GM12878 (cell line): ENCODE measurements at regions not wholly inside any gene's neighbourhood (a gene's known extent, or its start where the extent isn't known, plus 50 kb on each side); places are given as distances from the start of the nearest gene placed in this dataset.
"Not testable (repeated sequence)": the region's sequence is repeated elsewhere in the genome, so short reads cannot be mapped to it uniquely, and the experiment has no call there.

Source experiments
- EGR1 ChIP-seq, 2 experiments: IDR thresholded peaks; 1 replicate in 1 of 2; 2 replicates in 1 of 2; pipeline ENCODE4 v1.6.1; 2011 to 2012; ENCODE audit warnings: low read depth in 2 of 2, low read length in 2 of 2, borderline replicate concordance in 1 of 2, mild to moderate bottlenecking in 1 of 2, moderate library complexity in 1 of 2
- NFYB ChIP-seq: IDR thresholded peaks from 2 replicates; pipeline ENCODE4 v1.6.1; 2011; ENCODE audit warnings: low read depth, mild to moderate bottlenecking, low read length, improper control_type of control experiment, moderate library complexity; ENCODE audit not compliant: insufficient read depth
- RAD51 ChIP-seq: fragments of 450-650 bp; IDR thresholded peaks from 2 replicates; pipeline ENCODE4 v1.6.1; 2016; ENCODE audit warnings: moderate library complexity, mild to moderate bottlenecking, inconsistent platforms
- SP1 ChIP-seq: IDR thresholded peaks from one replicate; pipeline ENCODE4 v1.6.1; 2011; ENCODE audit warnings: low read depth, low read length
- TF ChIP-seq, protein P1 (sequence below), 3 experiments: IDR thresholded peaks in 2 of 3; conservative IDR thresholded peaks in 1 of 3; 2 replicates each; pipeline ENCODE4 v1.5.1; 2011; ENCODE audit warnings: low read depth in 3 of 3, low read length in 3 of 3, mild to moderate bottlenecking in 3 of 3, control low read depth in 2 of 3, moderate library complexity in 2 of 3, inconsistent platforms in 1 of 3, mixed read lengths in 1 of 3; ENCODE audit not compliant: control insufficient read depth in 2 of 3, insufficient read depth in 1 of 3; ENCODE audit errors: extremely low read depth in 1 of 3

DNA sequence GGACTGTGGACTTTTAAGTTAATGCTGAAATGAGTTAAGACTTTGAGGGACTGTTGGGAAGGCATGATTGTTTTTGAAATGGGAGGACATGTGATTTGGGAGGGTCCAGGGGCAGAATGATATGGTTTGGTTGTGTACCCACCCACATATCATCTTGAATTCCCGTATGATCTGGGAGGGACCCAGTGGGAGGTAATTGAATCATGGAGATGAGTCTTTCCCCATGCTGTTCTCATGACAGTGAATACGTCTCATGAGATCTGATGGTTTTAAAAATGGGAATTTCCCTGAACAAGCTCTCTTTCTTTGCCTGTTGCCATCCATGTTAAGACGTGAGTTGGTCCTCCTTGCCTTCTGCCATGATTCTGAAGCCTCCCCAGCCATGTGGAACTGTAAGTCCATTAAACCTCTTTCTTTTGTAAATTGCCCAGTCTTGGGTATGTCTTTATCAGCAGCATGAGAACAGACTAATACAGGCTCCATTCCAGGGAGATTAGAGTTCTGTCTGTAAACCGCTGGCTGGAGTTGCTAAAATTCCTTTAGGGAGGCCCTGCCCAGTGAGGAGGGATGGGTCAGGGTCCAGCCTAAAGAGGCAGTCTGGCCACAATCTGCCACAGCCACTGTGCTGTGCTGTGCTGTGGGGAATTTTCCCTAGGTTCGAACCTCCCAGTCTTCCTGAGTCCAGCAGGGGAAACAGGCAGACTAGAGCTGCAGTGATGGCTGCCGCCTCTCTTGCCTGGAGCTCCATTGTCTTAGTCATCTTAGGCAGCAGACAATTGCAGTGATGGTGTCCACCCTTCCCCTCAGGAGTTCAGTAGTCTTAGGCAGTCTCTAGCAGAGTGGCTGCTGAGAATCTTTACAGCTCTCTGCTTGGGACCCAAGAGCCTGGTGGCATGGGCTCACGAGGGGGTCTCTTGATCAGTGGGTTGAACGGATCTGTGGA is 94.1 kb upstream of the PMCH start:
- not testable (repeated sequence) for TF ChIP-seq SP1; EGR1 (IDR thresholded peaks at IDR 0.05; ENCODE audit: borderline replicate concordance in 1 of 2, low read depth in 2 of 2, low read length in 2 of 2); NFYB; RAD51
- TF ChIP-seq, protein P1, sequence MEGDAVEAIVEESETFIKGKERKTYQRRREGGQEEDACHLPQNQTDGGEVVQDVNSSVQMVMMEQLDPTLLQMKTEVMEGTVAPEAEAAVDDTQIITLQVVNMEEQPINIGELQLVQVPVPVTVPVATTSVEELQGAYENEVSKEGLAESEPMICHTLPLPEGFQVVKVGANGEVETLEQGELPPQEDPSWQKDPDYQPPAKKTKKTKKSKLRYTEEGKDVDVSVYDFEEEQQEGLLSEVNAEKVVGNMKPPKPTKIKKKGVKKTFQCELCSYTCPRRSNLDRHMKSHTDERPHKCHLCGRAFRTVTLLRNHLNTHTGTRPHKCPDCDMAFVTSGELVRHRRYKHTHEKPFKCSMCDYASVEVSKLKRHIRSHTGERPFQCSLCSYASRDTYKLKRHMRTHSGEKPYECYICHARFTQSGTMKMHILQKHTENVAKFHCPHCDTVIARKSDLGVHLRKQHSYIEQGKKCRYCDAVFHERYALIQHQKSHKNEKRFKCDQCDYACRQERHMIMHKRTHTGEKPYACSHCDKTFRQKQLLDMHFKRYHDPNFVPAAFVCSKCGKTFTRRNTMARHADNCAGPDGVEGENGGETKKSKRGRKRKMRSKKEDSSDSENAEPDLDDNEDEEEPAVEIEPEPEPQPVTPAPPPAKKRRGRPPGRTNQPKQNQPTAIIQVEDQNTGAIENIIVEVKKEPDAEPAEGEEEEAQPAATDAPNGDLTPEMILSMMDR (IDR thresholded peaks at IDR 0.05 in 2 of 3, conservative IDR thresholded peaks at IDR 0.05 in 1 of 3; ENCODE audit: control insufficient read depth in 2 of 3, extremely low read depth in 1 of 3, insufficient read depth in 1 of 3, low read depth in 3 of 3, low read length in 3 of 3), result not testable (repeated sequence)
